AG04450 (cell line): ENCODE measurements at regions not wholly inside any gene's neighbourhood (a gene's known extent, or its start where the extent isn't known, plus 50 kb on each side); places are given as distances from the start of the nearest gene placed in this dataset.

Experiments
- CTCF ChIA-PET: fragments of 300-600, 350-600 bp; formaldehyde crosslinking; extraction: SDS; loops from one replicate; lab custom pipeline; 2022; ENCODE audit warnings: antibody characterized with exemption, inconsistent platforms; lab: Charles Lee
- POLR2A ChIA-PET: fragments of 350-600 bp; formaldehyde crosslinking; extraction: SDS; loops from one replicate; lab custom pipeline; 2021; ENCODE audit warnings: antibody characterized with exemption, inconsistent platforms; lab: Yijun Ruan, JAX
- DNase-seq: peaks from one replicate; pipeline ENCODE4 v3.0.0-alpha.2; 2011; ENCODE audit warnings: low read depth, low spot score
- H3K27ac ChIP-seq: one replicate; pipeline ENCODE4 v1.5.1; 2012; ENCODE audit warnings: low read depth, low read length, control low read depth
- H3K27me3 ChIP-seq: one replicate; pipeline ENCODE4 v1.6.0; 2012; ENCODE audit warnings: low read length; ENCODE audit not compliant: control insufficient read depth, insufficient read depth
- H3K4me3 ChIP-seq: 2 replicates; pipeline ENCODE4 v1.5.1; 2011; ENCODE audit warnings: mild to moderate bottlenecking, low read depth, low read length, control low read depth
- H3K9me3 ChIP-seq: 2 replicates; pipeline ENCODE4 v1.5.1; 2012; ENCODE audit warnings: low read length; ENCODE audit not compliant: control insufficient read depth, insufficient read depth
- CTCF ChIP-seq: IDR thresholded peaks from 2 replicates; pipeline ENCODE4 v1.5.1; 2011; ENCODE audit warnings: low read depth, low read length, control low read depth, inconsistent platforms

- peaks cover 5% of the 10 kb centered on the region for H3K27me3 ChIP-seq
- TF ChIP-seq CTCF, result no peak
- no peaks in the 10 kb centered on the region for H3K9me3 ChIP-seq
- no peak for DNase-seq
- no peak overlapping the region for H3K27ac ChIP-seq
- no peak overlapping the region for H3K4me3 ChIP-seq
- CTCF ChIA-PET, result no interaction called here
- POLR2A ChIA-PET, result no interaction called here
Observed at GRCh38 chr5:109943701-109944235, 254.0 kb downstream of the MAN2A1 start.

- POLR2A ChIA-PET, result no interaction called here
- peaks cover 5% of the 10 kb centered on the region for H3K27me3 ChIP-seq
- H3K27ac ChIP-seq, result no peak overlapping the region
- CTCF ChIA-PET, result no interaction called here
- H3K4me3 ChIP-seq, result no peak overlapping the region
- DNase-seq, result no peak
- no peak for TF ChIP-seq CTCF
- H3K9me3 ChIP-seq, result no peaks in the 10 kb centered on the region
Observed at GRCh38 chr5:109944461-109944860, 254.7 kb downstream of the MAN2A1 start.

GRCh38 chr5:109945097-109945678 lies 255.5 kb downstream of the MAN2A1 start:
- DNase-seq, result no peak
- POLR2A ChIA-PET, result no interaction called here
- peaks cover 3% of the 10 kb centered on the region for H3K27me3 ChIP-seq
- H3K4me3 ChIP-seq, result no peak overlapping the region
- no peaks in the 10 kb centered on the region for H3K9me3 ChIP-seq
- no peak for TF ChIP-seq CTCF
- H3K27ac ChIP-seq, result no peak overlapping the region
- CTCF ChIA-PET, result no interaction called here

GRCh38 chr5:109945723-109946480 lies 256.2 kb downstream of the MAN2A1 start:
- H3K9me3 ChIP-seq, result no peaks in the 10 kb centered on the region
- H3K27ac ChIP-seq, result no peak overlapping the region
- no peak for DNase-seq
- H3K4me3 ChIP-seq, result no peak overlapping the region
- TF ChIP-seq CTCF, result no peak
- ChIA-PET POLR2A (no interaction called here), CTCF (no interaction called here)
- peaks cover 3% of the 10 kb centered on the region for H3K27me3 ChIP-seq

- Histone ChIP-seq H3K9me3 (no peaks in the 10 kb centered on the region), H3K27me3 (peaks cover 3% of the 10 kb centered on the region), H3K27ac (no peak overlapping the region), H3K4me3 (no peak overlapping the region)
- DNase-seq, result no peak
- CTCF ChIA-PET, result no interaction called here
- POLR2A ChIA-PET, result no interaction called here
- TF ChIP-seq CTCF, result no peak
Observed at GRCh38 chr5:109946610-109947009, 256.9 kb downstream of the MAN2A1 start.
